Left colon (tissue), 2 donors: ENCODE measurements at regions not wholly inside any gene's neighbourhood (a gene's known extent, or its start where the extent isn't known, plus 50 kb on each side); places are given as distances from the start of the nearest gene placed in this dataset.
A peak's percentile ranks its signal among the peaks of the same experiment; 100 is the strongest.

Experiments used
- ATAC-seq: fragments of 200-7000 bp; cut with Tn5 transposase; one replicate; pipeline ENCODE4 v1.9.1; 2020; ENCODE audit warnings: mild to moderate bottlenecking, moderate library complexity
- DNase-seq, 2 donors: peaks; one replicate each; pipeline ENCODE4 v3.0.0-alpha.2; 2020
- intact Hi-C, 2 donors: fragments of 100-400 bp; cut with DNase I in 1 of 2; cut with micrococcal nuclease in 1 of 2; formaldehyde crosslinking; loops; one replicate each; pipeline versions ENCODE4 v1.11.2 to v1.14.0; 2022; cut with DNase I, micrococcal nuclease
- donor health status: DM: no; HTN: no; CAD: no.
- donor health status: DM: yes; HTN: yes; CAD: no.

DNA sequence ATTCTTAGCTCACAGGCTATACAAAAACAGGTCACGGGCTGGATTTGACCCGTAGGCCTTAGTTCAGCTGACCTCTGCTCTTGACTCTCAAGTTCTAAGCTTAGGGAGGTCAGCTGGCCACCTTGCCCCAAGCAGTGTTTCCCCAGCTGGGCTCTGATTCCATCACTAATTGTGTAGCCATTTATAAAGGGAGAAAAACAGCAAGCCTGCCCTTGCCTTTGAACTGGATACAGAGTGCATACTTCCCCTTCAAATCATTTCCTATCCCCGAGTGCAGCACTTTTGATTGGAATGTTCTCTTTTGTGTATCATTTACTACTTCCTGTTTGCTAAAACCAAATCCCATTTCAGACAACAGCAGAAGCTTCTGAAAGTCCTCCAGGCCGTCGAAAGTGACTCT, 153.6 kb downstream of the KATNIP start:
- DNase-seq, result no peak
- intact Hi-C loops, result no loop called here
- ATAC-seq, result no peak

DNA sequence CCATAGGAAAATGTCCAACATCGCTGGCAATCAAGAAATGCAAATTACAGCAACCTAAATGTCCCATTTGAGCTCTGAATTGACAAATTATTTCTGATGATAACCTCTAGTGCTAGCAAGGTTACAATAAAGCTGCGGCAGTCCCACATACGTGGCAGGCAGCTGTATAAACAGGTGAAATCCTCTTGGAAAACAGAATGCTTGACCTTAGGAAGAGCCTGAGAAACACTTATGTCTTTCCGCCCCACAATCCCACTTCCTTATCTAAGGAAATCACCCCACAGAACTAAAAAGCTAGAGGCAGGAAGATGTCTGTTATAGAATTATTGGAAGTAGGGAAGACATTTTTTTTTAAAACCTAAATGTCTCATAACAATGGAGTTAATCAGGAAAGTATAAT, 154.3 kb downstream of the KATNIP start:
- intact Hi-C loops, result no loop called here
- DNase-seq (no peak), ATAC-seq (no peak)

- intact Hi-C loops, result no loop called here
- DNase-seq, result no peak
- ATAC-seq, result no peak
These were observed 156.4 kb downstream of the KATNIP start for GRCh38 chr16:27706156-27706865.

DNA sequence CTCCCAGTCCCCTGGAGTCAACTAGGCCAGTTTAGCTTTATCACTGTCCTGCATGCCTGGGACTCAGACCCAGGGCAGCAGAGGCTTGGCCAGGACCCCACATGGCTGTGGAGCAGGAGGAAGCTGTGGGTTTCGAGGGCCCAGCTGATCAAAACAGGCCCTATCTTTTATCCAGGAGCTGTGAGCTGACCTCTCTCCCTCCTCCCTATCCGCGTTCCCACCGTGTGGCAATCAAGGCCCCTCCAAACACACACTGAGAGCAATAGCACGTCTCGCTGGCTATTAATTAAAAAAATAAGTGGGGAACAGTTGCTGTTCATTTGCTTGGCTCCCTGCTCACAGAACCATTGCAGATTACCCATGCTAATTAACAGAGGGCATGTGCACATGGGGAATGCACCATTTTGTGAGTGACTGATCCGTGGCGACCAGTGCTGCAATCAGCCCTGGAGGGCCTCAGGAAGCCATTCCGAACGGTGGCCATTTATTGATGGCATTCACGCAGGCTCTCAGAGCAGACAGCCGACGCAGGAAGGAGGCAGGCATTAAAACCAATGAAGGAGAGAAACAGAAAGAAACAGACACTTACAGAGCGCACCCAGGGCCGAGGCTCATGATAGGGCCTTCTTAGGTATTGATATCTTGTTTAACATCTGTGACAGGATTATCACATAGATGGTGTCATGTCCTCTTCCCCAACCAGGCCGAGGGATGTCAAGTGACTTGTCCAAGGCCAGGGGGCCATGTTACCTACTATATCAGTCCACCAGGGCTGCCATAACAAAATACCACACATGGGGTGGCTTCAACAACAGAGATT, 157.1 kb downstream of the KATNIP start:
- ATAC-seq (no peak), DNase-seq (no peak)
- intact Hi-C loops, result no loop called here

- intact Hi-C loops, result no loop called here
- no peak for ATAC-seq
- no peak for DNase-seq
These were observed 158.7 kb downstream of the KATNIP start for GRCh38 chr16:27708651-27709050.

DNA sequence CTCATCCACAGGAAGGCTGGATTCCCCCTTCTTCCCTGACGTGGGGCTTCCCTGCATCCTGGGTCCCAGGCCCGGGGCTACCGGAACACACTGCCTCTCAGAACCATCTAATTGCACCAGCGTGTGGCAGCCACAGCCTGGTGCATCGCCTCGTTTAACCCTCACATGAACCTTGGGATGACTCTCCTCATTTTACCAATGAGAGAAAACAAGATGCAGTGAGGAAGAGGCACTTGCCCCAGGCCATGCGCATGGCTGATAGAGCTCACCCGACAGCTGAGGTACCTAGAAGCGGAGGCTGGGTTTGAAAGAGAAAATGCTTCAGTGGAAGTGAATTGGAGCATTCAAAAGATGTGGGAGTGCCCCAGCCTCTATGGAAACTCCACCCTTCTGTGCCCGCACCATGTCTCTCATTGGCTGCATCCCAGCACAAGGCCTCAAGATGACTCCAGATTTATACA, 162.3 kb downstream of the KATNIP start:
- intact Hi-C loops, result no loop called here
- DNase-seq, result no peak
- ATAC-seq, result no peak

- DNase-seq, result no peak
- intact Hi-C loops, result no loop called here
- ATAC-seq, result no peak
These were observed 167.8 kb downstream of the KATNIP start for GRCh38 chr16:27717726-27718125.

- ATAC-seq (no peak), DNase-seq (no peak)
- intact Hi-C loops, result no loop called here
These were observed 168.5 kb downstream of the KATNIP start for GRCh38 chr16:27718201-27719105.

GRCh38 chr16:27719106-27719445, 169.1 kb downstream of the KATNIP start:
- intact Hi-C loops, result no loop called here
- ATAC-seq (no peak), DNase-seq (no peak)

- DNase-seq (no peak), ATAC-seq (no peak)
These were observed 171.0 kb downstream of the KATNIP start for GRCh38 chr16:27720731-27721530.

GRCh38 chr16:27721531-27722181, 171.7 kb downstream of the KATNIP start:
- intact Hi-C loops, result no loop called here
- DNase-seq, result peak; percentile 24 to 35
- ATAC-seq, result no peak

More at GRCh38 chr16:27720731-27721530, 171.0 kb downstream of the KATNIP start:
- intact Hi-C loops, result no loop called here

DNA sequence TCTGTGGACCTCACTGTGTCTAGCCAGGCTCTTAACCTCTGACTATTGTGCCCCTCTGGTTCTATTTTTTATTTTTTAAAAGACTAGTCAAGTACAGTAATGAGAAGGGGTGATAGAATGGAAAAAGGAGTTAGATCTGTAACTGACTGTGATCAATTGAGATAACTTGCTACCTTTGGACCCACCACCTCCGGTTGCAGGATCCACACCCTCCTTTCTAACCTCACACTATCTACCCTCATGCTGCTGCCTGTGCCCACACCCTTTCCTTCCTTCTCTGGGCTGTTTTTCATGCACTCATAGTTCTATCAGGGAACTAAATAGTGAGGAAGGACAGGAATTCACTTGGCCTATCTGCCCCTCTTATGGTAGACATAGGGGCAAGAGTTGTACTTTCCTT, 172.3 kb downstream of the KATNIP start:
- intact Hi-C loops, result no loop called here
- DNase-seq, result no peak
- ATAC-seq, result peak; percentile 93

DNA sequence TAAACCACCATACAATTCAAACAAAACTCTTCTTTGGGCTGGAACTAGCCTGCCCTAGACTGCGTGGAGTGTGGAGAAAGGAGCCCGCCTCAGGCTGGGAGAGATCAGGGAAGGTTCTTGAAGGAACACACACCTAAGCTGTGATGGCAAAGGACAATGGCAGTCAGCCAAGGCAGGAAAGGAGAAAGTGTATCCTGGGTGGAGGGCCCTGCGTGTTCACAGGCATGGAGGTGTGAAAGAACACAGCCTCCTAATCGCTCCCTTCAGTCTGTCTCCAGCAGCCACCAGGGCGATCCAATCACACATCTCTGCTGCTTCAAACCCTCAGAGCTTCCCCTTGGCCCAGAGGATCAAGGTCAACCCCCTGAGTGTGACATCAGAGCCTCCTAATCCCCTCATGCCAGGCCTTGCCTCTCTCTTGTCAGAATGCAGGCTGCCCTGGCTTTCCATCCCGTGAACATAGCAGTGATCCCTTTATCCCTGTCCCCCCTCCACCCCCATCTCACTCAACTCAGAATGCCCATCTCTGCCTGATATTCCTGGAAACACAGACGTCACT, 173.0 kb downstream of the KATNIP start:
- intact Hi-C loops, result no loop called here
- peak; percentile 52 for ATAC-seq
- DNase-seq, result peak in 1 of 2 donors; percentile 17

- intact Hi-C loops, result no loop called here
- peak in 1 of 2 donors; percentile 31 for DNase-seq
- peak; percentile 23 for ATAC-seq
These were observed 174.0 kb downstream of the KATNIP start for GRCh38 chr16:27723711-27724481.

GRCh38 chr16:27724482-27725235, 174.7 kb downstream of the KATNIP start:
- intact Hi-C loops, result no loop called here
- no peak for DNase-seq
- ATAC-seq, result peak; percentile 33

DNA sequence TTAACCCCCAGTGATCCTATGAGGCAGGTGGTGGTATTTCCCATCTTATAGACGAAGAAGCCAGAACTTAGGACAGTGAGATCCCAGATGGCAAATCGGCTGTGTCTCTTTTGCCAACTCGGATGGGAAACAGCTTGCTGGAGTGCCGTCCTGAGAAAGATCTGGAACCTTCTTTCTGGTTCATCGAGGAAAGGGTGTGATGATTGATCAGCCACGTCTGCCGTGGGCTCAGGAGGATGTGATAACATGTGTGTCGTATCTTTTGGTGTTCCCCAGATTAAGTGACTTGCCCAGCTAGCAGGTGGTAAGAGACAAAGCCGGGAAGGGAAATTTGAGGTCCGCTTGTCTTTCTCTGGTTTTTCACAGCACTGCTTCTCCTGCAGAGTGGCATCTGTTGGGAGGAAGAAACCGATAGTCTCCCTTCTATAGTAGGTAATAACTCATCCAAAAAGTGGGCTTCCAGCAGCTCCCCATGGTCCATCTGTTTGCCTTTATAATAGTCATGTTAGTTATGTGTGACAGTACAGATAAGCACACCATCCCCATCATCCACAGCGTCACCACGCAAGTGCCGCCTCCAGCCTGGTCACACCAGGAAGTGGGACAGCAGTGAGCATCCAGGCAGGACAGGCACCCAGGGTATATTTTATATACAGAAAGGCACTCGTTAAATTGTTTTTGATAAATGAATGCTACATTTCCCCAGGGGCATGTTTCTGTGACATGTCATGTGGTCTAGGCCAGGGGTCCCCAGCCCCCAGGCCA, 175.5 kb downstream of the KATNIP start:
- no peak for ATAC-seq
- intact Hi-C loops, result no loop called here

More for the DNA sequence above, 175.5 kb downstream of the KATNIP start:
- DNase-seq, result no peak
